HG03103 (cell line): ENCODE measurements at regions not wholly inside any gene's neighbourhood (a gene's known extent, or its start where the extent isn't known, plus 50 kb on each side); places are given as distances from the start of the nearest gene placed in this dataset.

Experiments used
- ATAC-seq: cut with Tn5 transposase; IDR thresholded peaks from one replicate; pipeline ENCODE4 v1.9.1; 2021; ENCODE audit warnings: low read depth; ENCODE audit not compliant: unreplicated experiment

DNA sequence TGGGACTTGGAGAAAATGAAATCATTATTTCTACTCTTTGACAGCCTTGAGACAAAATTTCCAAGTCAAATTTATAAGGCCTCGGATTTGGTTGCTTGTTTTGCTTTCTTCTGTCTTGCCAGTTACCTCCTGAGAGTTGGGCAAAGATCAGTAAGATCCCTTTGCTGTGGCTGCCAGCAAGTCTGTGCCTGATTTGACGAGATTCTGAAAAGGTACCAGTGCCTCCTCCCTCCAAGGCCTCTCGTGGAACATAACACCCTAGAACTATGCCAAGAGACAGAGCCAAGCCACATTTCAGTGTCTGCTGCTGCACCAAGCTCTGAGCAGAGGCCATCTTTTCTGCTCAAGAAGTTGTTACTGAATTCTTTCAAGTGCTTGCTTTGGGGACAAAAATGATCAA, 61.0 kb downstream of the GTPBP8 start:
- ATAC-seq, result no peak

DNA sequence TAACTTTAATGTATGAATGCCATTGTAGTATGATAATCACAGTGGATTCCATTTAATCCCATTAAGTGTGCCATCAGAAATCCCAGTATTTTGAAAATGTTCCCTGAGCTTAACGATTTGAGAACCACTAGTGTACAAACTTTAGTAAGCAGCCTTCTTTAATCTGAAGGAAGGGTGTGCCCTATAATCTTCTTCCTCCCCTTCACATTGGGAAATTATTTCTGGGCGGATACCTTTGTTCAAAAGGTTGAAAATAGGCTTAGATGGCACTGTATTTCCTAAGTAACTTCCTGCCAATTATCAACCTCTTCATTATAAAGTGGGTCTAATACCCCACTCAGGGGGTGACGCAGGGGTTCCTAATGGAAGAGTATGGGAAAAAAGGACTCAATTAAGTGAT, 62.4 kb downstream of the GTPBP8 start:
- ATAC-seq, result no peak

- no peak for ATAC-seq
These were observed 63.8 kb downstream of the GTPBP8 start for GRCh38 chr3:113054552-113054951.

DNA sequence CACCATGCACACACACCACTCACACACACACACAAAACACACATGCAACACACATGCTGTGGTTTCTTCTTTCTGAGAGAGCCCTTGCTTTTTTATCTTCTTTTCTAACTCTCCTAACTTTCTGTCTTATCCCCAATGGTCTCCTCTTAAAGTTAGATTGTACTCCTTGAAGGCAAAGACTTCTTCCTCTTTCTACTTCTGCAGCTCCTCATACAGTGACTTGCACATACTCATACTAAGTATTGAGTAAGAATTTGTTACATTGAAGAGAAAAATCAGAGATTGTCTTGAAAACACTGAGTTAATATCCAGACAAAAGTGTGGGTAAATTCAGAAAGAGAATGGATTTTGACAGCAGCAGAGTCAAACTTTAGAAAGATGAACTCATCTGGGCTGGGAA, 64.4 kb downstream of the GTPBP8 start:
- no peak for ATAC-seq

DNA sequence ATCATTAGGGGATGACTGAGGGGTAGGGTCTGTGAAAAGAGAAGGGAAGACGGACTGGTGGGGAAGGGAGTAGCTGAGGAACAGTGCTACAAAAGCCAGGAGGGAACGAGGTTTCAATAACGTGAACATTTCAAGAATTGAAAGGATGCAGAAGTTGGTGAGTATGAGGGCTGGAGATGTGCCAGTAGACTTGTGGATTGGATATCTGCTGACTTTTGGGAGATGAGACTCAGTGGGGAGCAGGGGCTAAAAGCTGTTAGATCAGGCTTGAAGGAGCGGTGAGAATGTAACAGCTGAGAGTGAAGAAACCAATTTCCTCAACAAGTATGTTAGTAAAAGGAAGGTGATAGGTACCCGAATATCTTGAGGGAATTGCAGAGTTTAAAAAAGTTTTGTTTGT, 65.2 kb downstream of the GTPBP8 start:
- ATAC-seq, result no peak

DNA sequence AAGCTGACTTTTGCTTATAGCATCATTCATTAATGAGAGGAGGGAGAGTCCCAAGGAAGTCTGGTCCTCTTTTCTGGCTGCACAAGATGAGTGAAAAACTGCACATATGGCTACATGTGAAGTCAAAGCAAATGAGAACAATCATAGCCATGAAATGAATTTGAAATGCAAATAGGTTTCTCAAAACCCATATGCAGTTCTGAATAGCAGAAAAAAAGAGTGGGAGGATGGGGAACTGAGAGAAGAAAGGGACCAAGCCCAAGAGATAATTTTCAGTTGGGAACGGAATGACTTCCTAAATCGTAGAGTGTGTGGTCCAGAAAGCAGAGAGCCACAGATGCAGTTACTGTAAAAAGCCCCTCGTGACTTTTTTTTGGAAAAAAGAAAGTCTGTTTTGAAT, 66.3 kb downstream of the GTPBP8 start:
- ATAC-seq, result peak; percentile 69

DNA sequence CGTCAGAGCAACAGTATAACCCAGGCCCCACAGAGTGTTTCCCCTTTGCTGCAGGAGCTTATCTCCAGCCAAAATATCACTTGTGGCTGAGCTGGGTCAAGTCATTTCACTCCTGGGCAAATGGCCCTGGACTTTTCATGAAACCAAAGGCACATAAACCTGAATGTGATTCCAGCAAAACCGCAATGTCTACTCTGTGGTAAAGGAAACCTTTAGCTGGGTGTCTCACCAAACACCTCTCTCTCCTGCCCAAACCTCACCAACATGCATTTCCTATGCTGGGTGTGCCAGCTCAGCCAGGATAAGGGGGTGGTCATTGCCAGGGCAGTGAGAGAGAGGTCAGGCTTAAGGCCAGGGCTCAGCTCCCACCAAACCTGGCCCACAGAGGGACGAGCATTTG, 67.4 kb downstream of the GTPBP8 start:
- no peak for ATAC-seq

DNA sequence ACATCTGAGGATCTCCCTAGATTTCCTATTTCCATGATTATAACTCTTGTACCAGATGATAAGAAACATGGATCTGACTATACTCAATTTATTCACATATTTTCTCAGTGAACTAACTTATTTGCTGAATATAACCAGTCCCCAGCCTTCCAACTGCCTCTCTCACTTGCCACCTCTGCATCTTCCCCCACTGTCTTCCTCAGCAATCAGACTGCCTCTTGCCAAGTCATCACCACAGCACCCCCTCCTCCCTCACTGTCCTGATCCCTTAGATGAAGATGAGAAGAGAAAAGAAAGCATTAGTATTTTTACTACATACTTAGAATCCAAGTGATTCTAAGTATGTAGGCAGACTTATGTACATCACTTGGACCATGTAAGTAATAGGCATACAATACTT, 71.9 kb downstream of the GTPBP8 start:
- no peak for ATAC-seq

GRCh38 chr3:113063126-113063894, 72.5 kb downstream of the GTPBP8 start:
- ATAC-seq, result no peak

GRCh38 chr3:113064183-113064582, 73.4 kb downstream of the GTPBP8 start:
- ATAC-seq, result no peak

DNA sequence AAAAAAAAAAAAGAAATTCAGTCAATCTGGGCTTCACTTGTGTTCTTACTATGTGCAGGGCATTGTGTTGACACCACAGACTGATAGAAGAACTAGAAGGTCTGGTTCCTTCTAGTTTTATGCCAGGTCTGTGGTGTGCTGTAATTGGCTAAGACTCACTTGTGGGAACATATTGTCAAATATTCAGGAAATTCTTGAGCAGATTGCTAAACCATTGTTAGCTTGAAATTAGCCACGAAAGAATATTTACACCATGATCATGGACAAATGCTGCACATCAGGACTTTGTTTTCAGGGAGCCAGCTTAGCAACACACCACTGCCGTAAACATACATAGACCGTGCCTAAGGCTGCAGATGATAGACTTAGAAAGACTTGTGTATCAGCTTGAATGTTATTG, 74.6 kb downstream of the GTPBP8 start:
- ATAC-seq, result no peak

GRCh38 chr3:113070072-113070640, 79.4 kb downstream of the GTPBP8 start:
- ATAC-seq, result no peak

DNA sequence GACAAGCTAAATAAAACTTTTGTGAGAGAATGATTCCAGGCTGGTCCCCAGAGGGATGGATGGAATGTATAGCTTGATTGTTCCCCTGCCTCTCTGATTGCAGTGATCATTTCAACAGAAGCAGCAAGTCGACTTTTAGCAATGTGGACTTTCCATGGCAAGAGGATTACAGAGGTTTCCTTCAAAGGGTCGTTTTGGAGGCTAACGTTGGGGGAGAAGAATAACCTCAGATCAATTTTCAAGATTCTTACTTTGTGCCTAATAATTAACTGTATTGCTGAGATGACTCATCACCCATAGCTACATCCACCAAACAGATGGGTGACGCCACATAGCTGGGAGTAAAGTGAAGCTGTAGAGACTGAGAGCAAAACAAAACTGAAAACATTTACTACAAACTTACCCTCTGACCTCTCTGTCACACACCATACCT, 79.9 kb downstream of the GTPBP8 start:
- ATAC-seq, result peak; percentile 85

GRCh38 chr3:113075588-113075987, 84.8 kb downstream of the GTPBP8 start:
- no peak for ATAC-seq

DNA sequence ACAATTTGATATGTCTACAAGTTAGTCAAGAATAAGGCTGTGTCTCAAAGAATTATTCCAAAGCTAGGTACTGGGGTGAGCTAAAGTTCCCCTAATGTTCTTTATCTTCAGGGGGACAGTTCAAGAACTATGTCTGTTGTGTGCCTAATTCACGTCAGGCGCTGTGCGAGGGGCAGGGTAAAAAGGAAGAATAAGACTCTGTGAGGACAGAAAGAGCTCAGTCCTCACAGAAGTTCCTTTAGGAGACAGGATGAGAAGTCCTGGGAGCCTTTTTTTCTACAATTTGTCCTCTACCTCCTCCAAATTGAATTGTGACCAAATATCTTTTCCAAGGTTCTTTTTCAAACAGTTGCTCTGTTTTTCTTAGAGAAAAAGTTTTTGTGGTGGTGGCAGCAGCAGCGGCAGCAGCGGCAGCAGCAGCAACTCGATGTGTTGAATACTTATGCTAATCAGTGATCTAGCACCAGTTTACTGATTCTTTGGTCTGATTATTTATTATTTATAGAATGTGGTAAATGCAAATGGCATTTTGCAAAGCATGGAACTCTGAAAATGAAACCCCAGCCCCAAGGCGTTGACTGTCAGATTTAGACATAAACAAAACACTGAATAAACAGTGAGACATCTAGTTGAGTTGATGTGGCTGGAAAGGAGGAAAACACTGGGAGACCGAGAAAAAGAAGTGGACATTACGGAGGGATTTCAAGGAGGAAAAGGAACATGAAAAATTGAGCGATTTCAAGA, 88.6 kb downstream of the GTPBP8 start:
- ATAC-seq, result peak; percentile 78

DNA sequence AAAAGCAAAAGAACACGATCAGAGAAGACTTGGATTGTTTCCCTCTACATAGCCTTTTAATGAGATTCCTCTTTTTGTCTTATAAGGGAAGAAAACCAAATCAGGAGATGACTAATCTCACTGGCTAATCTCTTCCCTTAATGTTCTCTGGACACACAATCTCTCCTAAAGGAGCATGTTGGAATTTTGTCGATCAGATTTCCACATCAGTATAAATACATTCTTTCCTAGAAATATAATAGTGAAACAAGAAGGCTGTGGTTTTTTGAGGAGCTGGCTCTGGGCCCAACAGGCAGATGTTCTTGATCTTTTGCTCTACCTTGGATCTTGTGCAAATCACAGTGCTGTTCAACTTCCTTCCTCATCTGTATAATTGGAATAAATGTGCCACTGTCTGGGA, 94.0 kb downstream of the GTPBP8 start:
- no peak for ATAC-seq

GRCh38 chr3:113086560-113087461, 96.0 kb downstream of the GTPBP8 start:
- ATAC-seq, result no peak

DNA sequence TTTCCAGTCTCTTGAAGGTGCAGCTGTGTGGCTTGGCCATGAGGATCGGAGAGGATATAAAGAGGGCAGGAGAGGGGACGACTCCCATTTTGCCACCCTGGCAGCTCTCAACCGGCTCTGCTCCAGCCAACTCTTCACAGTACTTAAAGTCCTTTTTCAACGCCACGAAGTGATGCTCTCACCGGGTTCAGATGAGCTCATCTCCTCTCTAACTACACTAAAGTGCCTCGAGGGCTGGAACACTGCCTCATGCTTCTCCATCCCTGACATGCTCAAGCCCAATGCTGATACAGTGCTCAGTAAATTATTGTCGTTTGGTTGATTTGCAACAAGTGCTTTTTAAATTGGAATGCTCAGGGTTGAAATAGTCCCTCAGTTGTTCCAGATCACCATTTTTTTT, 97.8 kb downstream of the GTPBP8 start:
- no peak for ATAC-seq

DNA sequence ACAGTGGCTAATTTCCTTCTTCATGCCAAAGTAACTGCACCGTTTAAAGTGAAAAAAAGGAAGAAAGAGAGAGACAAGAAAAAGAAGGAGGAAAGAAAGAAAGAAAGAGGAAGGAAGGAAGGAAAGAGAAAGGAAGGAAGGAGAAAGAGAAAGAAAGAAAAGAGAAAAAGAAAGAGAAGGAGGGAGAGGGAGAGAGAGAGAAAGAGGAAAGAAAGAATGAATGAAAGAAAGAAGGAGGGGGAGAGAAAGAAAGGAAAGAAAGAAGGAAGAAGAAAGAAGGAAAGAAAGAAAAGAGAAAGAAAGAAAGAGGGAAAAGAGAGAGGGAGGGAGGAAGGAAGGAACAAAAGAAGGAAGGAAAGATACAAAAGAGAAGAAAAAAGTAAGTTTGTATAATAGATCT, 100.6 kb downstream of the GTPBP8 start:
- no peak for ATAC-seq

GRCh38 chr3:113092746-113093145, 102.0 kb downstream of the GTPBP8 start:
- ATAC-seq, result no peak
